ENCODE measurements at regions not wholly inside any gene's neighbourhood (a gene's known extent, or its start where the extent isn't known, plus 50 kb on each side); places are given as distances from the start of the nearest gene placed in this dataset.

DNA sequence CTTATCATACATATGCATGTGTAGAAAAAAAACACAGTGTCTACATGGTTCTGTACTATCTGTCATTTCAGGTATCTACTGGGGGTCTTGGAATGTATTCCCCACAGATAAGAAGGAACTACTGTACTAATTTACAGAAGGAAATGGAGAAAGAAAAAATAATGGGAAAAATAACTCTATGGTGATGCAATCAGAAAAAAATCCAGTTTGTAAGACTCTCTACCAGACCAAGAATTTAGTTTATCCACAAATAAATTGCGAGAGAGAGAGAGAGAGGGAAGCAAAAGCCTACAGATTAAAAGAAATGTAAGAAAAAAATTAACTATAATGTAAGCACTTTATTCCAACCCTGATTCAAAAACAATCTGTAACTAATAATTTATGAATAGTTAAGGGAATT is 708.6 kb upstream of the ZNF608 start:
- TF ChIP-seq, protein P1, sequence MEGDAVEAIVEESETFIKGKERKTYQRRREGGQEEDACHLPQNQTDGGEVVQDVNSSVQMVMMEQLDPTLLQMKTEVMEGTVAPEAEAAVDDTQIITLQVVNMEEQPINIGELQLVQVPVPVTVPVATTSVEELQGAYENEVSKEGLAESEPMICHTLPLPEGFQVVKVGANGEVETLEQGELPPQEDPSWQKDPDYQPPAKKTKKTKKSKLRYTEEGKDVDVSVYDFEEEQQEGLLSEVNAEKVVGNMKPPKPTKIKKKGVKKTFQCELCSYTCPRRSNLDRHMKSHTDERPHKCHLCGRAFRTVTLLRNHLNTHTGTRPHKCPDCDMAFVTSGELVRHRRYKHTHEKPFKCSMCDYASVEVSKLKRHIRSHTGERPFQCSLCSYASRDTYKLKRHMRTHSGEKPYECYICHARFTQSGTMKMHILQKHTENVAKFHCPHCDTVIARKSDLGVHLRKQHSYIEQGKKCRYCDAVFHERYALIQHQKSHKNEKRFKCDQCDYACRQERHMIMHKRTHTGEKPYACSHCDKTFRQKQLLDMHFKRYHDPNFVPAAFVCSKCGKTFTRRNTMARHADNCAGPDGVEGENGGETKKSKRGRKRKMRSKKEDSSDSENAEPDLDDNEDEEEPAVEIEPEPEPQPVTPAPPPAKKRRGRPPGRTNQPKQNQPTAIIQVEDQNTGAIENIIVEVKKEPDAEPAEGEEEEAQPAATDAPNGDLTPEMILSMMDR (CRISPR knock-in tag; IDR thresholded peaks at IDR 0.05) = no peak
- no peak for TF ChIP-seq MAZ (IDR thresholded peaks at IDR 0.05; ENCODE audit: borderline replicate concordance, low read depth, low read length)
- TF ChIP-seq MAZ (CRISPR knock-in tag; IDR thresholded peaks at IDR 0.05; ENCODE audit: low read depth) = no peak
- no peak for TF ChIP-seq HCFC1 (IDR thresholded peaks at IDR 0.05; ENCODE audit: low read depth, low read length)
- no peak for TF ChIP-seq MZF1 (CRISPR knock-in tag; IDR thresholded peaks at IDR 0.05; ENCODE audit: borderline replicate concordance)
- no peak for TF ChIP-seq NR2F6 (IDR thresholded peaks at IDR 0.05)
- no peak for TF ChIP-seq NR2F6 (CRISPR knock-in tag; IDR thresholded peaks at IDR 0.05)

Data from HepG2 (cell line).